ENCODE measurements at regions not wholly inside any gene's neighbourhood (a gene's known extent, or its start where the extent isn't known, plus 50 kb on each side); places are given as distances from the start of the nearest gene placed in this dataset.
A peak's percentile ranks its signal among the peaks of the same experiment; 100 is the strongest.

DNA sequence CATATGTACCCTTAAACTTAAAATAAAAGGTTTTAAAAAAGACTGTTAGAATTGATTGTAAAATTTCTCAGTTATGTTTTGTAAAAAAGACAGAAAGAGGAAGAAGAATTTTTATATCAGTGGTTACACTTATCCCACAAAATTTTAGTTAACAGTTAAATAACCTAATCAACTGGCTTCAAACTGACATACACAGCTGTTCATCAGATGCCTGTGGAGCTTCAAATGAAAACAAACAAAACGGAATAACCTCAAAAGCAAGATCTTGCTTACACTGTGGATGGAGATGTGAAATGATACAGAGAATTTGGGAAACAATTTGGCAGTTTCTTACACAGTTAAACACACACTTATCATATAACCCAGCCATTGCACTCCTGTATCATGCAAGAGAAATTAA lies 521.0 kb downstream of the ETS1 start:
- DNase-seq = no peak

DNA sequence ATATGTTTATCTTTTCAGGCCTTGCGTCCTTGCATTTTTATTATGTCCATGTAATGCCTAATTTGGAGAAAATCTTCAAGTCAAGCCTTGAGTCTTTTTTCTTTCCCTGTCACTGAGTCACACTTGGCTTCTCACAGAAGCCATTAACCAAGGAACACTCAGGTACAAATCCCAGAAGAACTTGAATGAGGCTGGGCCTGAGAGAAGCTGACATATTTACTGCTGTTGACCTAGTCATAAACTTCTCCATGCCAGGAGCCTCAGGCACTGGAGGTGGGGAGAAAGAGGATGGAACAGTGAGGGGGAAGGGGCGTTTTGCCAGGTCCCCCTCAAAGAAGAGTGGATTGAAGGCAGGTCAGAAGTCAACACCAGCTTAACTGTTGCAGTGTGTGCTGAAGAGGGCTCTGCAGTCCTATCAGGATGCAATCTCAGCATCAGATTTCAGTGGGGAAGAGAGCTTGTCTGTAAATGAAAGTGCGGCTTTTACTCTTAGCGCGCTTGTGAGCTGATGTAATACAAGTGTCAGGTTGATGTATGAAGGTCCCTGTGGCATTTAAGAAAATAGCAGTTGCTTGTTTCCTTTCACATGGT lies 526.0 kb downstream of the ETS1 start:
- no peak for DNase-seq

DNA sequence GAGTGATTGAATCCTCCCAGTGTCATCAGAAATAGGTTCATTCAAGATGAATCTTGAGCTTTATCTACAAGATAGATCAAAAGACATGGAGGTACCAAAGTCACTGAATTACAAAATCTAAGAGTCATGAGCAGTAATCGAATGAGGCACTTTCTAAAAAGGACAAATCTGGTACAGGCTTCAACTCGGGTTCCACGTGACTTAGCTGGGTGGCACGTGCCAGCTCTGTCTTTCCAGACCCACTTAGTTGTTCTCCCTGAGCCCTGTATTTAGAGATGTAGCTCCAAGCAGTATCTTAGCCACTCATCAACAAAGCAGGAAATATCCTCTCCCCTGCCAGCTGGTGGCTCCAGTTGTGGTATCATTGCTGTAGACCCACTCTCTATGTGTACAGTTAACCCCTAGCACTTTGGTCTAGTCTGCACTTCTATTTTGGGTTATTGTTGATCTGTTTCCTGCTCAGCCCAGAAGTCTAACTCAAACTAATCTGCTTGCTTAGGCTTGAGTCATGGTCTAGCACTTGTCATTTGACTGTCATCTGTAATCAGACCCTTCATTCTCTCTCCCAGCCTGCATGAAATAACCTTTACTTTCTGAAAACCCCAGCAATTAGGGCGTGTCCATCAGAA lies 528.7 kb downstream of the ETS1 start:
- DNase-seq = no peak

DNA sequence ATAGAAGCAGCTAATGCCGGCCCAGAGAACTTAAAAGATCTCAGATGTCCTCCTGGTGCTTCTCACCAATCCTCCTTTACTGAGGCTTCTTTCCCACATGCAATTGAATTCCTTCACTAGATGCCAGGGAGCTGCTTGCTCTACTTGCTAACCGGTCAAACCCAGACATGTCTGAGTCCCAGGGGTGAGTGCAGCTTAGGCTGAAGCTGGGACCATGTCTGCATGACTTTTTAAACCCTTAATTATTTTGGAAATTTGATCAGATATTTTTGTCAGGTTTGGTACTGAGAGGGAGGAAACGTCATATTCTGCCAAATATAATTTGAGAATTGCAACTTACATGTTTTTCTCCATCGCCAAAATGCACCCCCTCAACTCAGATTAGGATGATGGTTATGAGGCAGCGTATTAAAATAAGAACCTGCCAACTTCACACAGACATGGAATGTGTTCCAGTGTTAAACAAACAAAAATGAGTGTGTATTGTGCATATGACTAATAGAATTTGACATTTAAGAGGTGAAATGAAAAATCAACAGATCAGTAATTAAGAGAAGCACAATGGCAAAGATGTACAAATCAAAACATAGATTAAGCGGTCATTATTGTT lies 529.5 kb downstream of the ETS1 start:
- DNase-seq = no peak

DNA sequence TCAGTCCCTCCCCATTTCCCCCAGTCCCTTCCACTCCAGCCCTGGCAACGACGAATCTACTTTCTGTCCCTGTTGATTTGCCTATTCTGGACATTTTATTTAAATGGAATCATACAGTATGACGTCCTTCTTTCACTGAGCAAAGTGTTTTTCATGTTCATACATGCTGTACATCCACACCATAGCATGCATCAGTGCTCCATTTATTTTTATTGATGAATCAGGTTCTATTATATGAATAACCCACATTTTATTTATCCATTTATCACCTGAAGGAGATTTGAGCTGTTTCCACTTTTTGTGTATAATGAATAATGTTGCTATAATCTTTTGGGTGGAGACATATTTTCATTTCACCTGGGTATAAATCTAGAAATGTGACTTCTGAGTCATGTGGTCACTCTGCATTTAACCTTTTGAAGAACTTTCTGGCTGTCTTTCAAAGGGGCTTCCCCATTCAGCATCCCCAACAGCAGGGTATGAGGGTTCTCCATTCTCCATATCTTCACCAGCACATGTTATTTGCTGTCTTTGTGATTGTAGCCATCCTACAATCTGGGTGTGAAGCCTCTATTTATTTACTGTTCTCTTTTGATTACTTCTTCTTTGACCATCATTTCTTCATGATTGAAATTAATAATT lies 531.7 kb downstream of the ETS1 start:
- DNase-seq = no peak

DNA sequence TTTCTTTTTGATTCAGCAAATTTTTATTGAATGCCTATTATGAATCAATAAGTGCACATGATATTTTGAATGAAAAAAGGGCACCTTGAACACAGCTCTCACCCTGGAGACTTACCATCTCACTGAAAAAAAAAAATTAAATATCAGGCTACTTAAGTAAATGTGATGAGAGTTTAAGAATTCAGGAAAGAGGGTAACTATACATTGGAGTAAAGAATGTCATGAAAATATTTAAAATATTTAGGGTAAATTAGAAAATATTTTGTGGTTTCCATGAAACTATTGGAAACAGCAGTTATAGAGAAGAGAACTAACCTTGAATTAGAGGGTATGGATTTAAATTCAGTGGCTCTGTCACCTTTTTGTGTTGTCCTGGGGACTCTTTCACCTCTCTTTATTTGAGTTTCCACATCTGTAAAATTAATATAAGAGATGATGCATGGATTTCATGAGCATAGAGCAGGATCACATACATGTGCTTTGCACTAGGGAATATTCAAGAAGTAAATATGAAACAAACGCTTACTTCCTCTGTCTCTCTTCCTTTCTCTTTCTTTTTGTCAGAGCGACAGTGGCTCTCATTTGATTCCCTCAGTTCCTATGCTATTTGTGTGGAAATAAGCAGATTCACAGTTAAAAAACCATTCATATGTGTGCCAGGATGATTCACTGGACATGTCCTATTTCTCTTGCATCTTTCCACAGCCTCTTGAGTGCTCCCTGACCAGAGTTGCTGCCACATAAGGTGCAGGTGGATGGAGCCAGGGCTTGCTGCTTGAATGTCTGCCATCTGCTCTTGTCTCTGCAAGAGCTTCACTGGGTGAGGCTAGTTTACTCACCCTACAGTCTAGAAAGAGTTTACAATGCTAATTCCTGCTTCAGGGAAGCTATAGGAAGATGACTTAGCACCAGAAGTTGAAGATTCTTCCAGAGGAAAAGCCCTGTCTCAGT lies 533.1 kb downstream of the ETS1 start:
- no peak for DNase-seq

DNA sequence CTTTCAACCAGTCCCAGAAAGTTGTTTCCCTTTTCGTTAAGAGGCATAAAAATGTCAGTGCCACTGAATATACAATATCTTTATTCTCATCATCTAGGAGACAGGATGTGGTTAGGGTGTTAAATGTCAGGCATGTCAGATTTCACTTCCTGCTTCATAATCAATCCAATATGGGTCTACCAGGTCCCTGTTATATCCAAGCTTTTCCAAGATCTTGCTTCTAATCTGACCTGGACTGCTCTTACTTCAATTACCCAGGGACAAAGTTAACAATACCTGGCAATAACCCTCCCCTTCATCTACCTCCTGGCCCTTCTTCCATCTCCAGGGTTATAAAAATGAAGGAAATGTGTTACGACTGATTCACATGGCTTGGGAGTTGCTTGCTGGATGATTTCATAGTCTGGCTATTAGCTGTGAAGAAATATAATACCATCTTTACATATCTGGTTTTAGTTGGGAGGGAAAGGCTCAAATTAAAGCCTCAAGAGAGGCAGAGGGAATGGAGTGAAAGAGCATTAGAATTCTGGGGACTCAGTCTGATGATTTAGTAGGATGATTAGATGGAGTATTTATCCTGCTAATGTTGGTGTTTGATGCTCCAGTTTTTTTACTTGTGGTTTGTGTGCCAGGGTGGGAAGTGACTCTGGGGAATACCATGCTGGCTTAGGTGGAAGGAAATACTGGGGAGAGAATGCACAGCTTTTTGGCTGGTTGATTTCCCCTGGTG lies 534.3 kb downstream of the ETS1 start:
- DNase-seq = no peak

DNA sequence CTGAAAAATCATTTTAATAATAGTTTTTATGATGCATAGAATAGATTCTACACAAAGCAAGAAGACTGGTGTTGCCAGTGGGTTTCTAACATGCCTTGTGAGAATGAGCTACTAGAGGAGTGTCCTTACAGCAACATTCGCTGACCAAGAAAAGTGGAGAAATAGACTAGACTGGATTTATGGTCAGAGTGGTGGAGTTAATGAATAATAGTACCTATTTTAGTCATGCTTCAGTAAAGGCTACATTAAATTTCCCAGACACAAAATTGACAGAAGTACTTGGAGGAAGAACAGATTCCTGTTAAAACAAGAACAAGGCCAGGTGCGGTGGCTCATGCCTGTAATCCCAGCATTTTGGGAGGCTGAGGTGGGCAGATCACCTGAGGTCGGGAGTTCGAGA lies 539.2 kb downstream of the ETS1 start:
- no peak for DNase-seq

DNA sequence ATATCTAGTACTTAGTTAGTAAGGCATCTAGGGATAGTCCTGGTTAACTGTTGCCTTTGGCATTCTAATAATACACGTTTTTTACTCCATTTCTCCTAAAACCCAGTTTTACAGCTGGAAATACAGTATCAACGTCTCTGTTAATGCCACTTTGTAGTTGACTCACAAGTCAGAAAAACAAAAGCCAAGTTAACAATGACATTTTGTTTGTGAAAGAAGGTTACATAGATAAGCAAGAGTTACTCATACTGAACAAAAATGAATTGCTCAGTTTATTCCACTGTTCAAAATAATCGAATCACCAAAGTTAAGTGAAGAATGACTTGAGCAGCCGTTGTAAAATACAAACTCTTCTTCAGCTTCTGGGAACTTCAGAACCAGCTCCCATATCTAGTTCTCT lies 540.3 kb downstream of the ETS1 start:
- DNase-seq = no peak

DNA sequence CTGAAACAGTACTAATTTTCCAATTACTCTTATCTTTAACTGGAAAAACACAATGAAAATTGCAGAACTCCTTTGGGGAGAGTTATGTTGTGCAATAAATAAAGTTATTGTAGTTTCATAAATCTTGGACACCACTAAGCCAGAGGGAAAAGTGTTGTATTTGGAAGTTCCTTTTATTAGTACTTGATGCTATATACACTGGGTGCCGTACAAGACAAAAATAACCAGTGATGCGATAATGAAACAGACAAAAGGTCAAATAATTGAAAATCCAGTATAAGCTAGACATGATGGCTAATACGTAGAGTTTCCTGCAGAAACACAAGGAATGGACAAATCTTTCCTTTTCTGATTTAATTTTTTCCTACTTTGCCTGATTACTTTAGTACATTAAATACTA lies 541.1 kb downstream of the ETS1 start:
- DNase-seq = no peak

DNA sequence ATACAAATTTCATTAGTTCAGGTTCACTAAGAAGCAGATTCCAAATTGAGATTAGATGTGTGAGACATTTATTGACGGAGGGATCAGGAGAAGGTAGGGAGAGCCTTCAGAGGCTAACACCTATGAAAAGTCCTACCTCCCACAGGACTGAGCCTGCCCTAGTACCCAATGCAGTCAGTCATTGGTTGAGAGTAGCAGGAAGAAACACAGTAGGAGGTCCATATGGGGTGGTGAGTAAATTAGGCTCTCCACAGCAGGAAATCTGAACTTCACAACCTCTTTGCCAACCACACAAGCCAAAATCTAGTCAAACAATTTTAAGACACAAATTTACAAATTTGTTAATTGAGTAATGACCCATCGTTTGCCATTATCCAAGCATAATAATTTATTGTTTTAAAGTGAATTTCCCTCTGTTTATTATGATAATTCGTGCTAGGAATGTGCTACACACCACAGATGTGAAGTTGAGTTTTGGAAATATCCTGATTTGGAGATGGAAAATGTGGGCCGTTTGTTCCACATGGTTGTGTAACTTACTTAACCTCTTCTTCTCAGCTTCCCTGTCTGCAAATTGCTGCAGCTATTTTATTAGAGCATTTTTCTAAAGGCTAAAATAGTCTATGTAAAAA lies 542.1 kb downstream of the ETS1 start:
- no peak for DNase-seq

DNA sequence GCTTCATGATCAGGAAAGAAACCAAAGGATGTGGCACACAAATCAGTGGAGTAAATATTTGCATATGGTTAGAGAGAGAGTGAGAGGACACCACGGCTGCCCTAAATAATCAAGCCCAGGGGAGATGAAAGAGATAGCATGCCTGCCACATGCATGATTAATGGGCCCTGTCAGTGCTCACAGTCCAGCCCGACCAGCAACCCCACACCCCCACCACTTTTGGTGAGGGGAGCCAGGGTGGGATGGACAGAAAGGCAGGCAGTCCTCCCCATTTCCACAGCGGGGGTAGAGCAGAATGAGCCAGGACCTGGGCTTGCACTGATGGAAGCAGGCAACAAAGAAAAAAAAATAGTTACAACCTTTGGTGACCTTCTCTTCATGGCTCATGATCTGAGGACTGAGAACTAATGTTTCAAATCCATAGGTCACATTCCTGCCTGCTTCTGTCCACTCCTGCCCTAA lies 545.0 kb downstream of the ETS1 start:
- no peak for DNase-seq

DNA sequence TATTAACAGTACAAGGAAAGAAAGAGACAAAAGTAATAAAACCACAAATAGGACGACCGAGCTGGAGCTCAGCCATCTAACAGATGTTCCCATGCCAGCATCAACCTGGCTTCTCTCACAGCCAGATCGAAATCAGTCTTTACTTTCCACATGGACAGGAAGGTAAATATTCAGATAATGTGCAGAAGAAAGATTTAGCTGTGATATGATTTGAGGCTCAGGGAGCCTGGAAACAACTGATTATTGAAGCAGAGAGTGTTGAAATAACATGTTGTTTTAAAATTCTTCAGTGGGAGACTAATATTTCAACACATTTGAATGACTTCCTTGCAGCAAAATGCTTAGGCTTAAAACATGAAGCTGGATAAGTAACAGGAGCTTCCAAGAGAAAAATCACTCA lies 546.8 kb downstream of the ETS1 start:
- no peak for DNase-seq

DNA sequence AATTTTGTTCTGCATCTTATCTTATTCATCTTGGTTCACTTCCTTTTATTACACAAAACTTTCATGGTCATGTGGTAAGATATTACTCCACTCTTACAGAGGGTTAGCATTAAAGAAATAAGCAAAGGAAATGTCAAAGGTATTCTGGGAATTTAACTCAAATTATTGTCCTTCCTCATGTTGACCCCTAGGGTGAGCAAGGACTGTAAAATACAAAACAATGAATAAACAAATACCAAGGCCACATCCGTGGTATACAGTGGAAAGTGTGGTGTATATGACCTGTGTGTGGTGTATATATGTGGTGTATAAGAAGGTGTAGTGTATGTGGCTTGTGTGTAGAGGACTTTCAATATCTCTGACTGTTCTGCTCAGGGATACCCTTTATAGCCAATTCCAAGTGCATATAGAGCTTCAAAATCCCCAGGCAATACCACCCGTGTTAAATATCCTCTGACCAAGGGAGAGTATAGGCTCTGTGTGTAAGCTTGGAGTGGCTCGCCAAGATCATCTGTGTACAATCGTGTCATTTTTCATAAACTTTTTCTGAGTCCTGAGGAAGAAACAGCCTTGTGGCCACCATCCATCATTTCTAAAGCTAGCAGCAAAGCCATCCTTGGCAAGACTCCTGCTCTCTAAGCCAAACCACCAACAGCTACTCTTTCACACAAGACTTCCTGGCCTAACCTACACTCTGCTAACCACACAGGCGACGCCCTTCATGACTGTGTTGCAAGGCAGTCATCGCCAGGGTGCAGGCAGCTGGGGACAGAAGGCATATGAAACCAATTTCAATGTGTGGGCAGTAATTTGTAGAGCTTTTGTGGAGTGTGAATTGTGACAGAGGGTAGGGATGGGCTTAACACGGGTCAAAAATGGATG lies 548.0 kb downstream of the ETS1 start:
- DNase-seq = peak; percentile 72 to 75

DNA sequence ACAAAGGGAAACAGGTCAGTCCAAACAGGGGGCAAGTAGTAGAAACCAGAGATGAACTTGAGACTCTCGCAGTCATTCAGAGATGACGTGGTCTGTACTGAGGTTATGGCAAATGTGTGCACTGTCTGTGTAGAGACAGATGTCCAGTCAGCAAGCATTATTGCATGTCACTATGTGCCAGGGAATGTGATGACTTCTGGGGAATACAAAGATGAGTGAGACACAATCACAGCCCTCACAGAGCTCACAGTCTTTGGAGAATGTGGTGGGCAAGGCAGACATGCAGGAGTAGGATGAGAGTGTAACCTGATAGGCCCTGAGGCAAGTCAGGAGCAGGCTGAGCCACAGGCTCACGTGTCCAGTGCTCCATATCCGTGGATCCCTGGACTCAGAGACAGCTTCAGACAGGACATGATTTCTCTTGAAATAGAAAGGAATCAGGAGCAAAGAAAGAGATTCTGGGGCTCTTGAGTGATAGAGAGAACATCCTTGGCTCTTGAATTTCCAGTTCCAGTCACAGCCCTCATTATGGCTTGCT lies 550.7 kb downstream of the ETS1 start:
- no peak for DNase-seq

DNA sequence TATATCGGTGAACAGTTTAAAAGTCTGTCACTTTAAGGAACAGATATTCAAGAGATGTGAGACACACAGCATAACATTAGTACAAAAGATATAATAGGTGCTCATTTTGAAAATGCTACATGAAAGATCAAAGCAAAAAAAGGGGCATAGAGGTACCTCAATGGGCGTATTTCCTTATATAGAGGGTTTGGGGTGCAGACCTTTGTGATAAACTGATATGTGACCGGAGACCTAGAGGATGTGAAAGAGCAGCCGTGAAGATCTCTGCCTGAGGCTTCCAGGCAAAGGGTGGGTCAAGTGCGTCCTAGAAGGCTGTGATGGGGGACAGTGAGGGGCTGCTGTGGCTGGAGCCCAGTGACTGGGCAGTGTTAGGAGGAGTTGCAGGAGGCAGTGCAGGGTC lies 551.4 kb downstream of the ETS1 start:
- no peak for DNase-seq

DNA sequence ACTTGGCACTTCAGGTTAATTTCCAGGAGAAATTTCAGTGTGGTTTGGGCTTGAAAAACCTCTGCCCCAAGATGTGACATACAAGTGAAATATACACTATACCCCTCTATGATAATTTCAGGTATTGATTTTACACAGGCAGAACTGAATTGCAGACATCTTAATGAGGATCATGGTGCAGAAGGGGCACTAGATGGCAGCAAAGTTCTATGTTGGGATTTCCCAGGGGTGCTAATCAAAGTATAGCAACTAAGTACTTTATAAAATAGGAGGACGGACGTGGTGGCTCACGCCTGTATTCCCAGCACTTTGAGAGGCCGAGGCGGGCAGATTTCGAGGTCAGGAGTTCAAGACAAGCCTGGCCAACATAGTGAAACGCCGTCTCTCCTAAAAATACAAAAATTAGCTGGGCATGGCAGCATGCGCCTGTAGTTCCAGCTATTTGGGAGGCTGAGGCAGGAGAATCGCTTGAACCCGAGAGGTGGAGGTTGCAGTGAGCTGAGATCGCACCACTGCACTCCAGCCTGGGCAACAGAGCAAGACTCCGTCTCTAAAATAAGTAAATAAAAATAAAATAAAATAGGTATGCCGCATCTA lies 555.7 kb downstream of the ETS1 start:
- peak; percentile 49 to 61 for DNase-seq

DNA sequence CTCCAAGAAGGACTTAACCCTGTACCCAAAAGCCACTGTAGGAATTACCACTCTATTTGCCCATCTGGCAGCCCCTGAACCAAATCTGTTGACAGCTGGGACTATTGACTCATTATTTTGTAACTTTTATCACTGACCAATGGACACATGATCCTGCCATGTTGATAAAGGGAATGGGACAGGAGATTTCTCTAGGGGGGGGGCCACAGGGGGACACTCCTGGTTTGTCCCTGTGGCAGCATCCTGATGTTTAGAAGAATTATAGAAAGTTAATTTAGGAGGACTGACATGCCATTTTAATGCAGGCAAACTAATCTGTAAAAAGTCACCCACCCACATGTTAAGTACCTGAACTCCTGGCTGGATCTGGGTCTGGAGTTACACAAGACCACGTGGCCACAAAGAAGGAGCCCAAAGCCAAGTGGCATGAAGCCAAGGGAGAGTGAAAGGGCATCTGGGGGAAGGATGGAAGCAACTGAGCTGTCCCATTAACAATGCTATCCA lies 558.1 kb downstream of the ETS1 start:
- DNase-seq = no peak

DNA sequence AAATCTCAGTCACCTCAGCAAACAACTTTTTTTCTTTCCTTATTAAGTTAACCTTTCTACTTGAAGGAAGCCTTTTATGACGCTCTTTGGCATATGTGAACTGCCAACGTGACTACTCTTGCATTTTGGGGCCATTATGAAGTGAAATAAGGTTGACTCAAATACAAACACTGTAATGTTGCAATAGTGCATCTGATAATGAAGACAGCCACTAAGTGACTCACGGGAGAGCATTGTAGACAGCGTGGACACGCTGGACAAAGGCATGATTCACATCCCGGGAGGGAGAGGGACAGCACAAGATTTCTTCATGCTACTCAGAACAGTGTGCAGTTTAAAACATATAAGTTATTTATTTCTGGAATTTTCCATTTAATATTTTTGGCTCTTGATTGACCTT lies 560.8 kb downstream of the ETS1 start:
- no peak for DNase-seq

DNA sequence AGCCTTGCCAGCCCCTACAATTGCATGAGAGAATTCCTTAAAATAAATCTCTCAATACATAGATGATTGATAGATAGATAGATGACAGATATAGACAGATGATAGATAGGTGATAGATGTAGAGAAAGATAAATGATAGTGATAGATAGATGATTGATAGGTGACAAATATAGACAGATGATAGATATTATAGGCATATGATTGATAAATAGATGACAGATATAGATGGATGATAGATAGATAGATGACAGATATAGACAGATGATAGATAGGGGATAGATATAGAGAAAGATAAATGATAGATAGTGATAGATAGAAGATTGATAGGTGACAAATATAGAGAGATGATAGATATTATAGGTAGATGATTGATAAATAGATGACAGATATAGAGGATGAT lies 564.6 kb downstream of the ETS1 start:
- no peak for DNase-seq
